T-helper 1 cell treated with Interleukin-12 subunit alpha and Interleukin-12 subunit beta and Interleukin-4 antibody, amounts not matched to agents 30 μg/mL and 1 μg/mL, for 36 hours (primary cell): ENCODE measurements at regions not wholly inside any gene's neighbourhood (a gene's known extent, or its start where the extent isn't known, plus 50 kb on each side); places are given as distances from the start of the nearest gene placed in this dataset.

Experiments
- H3K27ac Mint-ChIP-seq: one replicate; pipeline ENCODE4 v1.8.0; 2021; ENCODE audit warnings: mild to moderate bottlenecking, mixed read lengths
- H3K27me3 Mint-ChIP-seq: one replicate; pipeline ENCODE4 v1.8.0; 2021; ENCODE audit warnings: low read depth, mixed read lengths
- H3K36me3 Mint-ChIP-seq: one replicate; pipeline ENCODE4 v1.8.0; 2021; ENCODE audit warnings: low read depth, mixed read lengths
- H3K4me1 Mint-ChIP-seq: one replicate; pipeline ENCODE4 v1.8.0; 2021; ENCODE audit warnings: low read depth, mixed read lengths
- H3K4me3 Mint-ChIP-seq: one replicate; pipeline ENCODE4 v1.8.0; 2021; ENCODE audit warnings: mild to moderate bottlenecking, moderate library complexity, mixed read lengths
- H3K9me3 Mint-ChIP-seq: one replicate; pipeline ENCODE4 v1.8.0; 2021; ENCODE audit warnings: mixed read lengths

DNA sequence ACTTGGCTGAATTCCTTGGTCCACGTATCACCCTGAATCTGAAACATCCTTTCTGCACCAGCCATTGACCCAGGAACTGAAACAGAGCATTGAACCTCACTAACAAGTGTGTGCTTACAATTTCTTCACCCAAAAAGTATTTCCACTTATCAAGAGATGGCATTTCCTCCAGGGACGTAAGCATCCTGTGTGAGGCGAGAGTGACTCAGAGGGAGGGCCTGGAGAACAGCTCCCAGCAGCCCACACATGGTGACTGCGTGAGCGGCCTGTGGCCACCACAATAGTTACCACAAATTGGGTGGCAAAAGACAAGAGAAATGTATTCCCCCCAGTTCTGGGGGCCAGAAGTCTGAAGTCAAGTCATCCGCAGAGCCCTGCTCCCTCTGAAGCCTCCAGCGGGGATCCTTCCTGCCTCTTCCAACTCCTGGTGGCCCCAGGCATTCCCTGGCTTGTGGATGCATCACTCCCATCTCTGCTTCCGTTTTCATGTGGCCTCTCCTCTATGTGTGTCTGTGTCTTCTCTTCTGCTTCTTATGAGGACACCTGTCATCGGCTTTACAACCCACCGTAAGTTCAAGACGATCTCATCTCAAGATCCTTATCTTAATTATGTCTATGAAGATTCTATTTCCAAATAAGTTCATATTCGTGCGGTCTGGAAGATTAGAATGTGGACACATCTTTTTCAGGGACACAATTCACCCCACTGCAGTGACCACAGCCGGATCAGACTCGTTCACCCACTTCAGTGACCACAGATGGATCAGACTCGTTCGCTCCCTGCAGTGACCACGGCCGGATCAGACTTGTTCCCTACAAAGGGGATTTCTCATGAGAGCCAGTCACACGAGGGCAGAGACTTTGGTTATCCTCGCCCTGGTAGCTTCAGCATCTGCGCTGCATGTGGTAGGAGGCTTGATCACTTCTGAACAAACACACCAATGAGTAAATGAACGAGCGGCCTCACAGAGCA, 122.6 kb upstream of the FOXF1 start:
- Mint-ChIP-seq H3K4me1 (no peaks in the 10 kb centered on the region), H3K27me3 (no peaks in the 10 kb centered on the region), H3K9me3 (no peaks in the 10 kb centered on the region), H3K4me3 (no peak overlapping the region), H3K36me3 (no peaks in the 10 kb centered on the region), H3K27ac (no peak overlapping the region)

DNA sequence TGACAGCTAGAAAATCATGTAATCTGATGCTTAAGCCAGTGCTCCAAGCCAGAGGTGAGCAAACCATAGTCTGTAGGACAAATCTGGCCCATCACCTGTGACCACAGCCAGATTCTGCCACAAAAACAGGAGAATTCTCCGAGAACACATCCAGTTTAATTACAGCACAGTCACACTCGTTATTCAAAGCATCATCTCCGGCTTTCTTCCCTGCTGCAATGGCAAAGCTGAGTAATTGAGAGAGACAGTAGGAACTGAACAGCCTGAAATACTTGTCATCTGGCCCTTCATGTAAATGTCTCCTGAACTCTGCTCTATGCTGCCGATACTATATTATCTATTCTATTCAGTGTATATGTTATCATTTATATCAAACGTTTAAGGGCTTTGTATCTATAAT, 121.4 kb upstream of the FOXF1 start:
- Mint-ChIP-seq H3K4me3 (no peak overlapping the region), H3K9me3 (no peaks in the 10 kb centered on the region), H3K4me1 (no peaks in the 10 kb centered on the region), H3K36me3 (no peaks in the 10 kb centered on the region), H3K27ac (no peak overlapping the region), H3K27me3 (no peaks in the 10 kb centered on the region)

DNA sequence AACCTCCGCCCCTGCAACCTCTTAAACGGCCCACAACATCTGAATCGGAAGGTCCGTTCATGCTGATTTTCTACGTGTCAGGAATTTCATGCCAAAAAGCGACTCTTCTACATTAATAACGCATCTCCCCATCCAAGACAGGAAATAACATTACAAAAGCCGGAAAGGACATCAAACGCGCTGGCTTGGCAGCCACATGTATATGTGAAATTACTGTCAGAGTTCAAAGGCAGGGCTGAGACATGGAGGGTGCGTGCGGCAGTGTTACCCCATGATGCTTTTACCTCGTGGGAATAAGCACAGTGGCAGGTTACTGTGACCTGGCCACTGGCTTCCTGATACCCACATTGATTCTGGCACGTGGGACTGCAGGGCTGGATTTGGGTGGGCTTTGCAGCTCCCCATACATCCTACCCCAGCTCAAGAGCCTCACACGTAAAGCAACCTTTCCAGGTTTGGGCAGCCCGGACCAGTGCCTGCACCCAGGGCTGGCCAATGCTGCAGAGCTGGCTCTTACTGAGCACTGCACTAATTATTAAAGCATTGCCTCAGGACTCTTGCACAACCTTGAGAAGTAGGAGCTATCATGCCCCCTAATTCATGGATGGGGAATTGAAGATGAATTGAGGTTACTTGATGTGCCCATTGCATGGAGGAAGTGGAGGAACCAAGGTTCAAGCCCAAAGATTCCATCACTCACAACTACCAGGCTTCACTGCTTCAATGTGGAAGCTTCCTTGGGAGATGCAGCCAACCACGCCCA, 120.6 kb upstream of the FOXF1 start:
- no peaks in the 10 kb centered on the region for H3K4me1 Mint-ChIP-seq
- no peak overlapping the region for H3K4me3 Mint-ChIP-seq
- no peaks in the 10 kb centered on the region for H3K36me3 Mint-ChIP-seq
- H3K27ac Mint-ChIP-seq = no peak overlapping the region
- no peaks in the 10 kb centered on the region for H3K27me3 Mint-ChIP-seq
- H3K9me3 Mint-ChIP-seq = no peaks in the 10 kb centered on the region

DNA sequence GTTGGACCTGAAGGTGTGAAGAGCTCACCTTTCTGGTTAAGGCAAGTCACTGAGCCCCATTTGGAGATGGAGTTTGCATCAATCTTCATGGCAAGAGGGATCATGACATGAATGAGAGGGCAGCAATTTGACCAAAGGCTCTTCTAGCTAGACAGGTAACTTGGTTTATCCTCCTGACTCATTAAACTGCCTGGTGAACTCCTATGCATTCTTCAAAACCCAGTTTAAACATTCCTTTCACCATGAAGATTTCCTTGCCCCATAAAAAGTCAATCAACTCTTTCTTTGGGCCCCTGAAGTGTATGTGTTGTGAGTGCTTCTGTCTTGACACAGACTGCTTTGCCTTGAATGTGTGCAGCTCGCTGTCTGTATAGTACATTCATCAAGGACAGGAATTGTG, 120.0 kb upstream of the FOXF1 start:
- Mint-ChIP-seq H3K9me3 (no peaks in the 10 kb centered on the region), H3K27me3 (no peaks in the 10 kb centered on the region), H3K4me3 (no peak overlapping the region), H3K27ac (no peak overlapping the region), H3K4me1 (no peaks in the 10 kb centered on the region), H3K36me3 (no peaks in the 10 kb centered on the region)

DNA sequence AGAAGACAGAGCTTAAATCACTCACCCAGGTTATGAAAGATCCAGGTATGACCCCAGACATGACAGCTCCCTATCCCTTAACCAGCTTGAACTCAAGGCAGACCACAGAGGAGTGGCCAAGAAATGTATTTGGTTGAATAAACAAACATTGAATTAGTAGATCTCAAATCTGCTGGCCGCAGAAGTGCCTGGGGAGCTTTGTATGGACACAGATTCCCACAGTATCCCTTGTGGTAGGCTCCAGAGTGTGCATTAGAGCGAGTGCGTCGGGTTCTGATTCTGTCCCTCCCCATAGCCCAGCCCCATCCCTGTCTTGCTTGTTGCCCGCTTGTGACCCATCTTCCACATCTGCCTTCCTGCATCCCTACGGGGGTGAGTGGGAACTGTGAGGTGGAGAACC, 118.8 kb upstream of the FOXF1 start:
- Mint-ChIP-seq H3K36me3 (no peaks in the 10 kb centered on the region), H3K27me3 (peaks cover 3% of the 10 kb centered on the region), H3K9me3 (peaks cover 3% of the 10 kb centered on the region)

DNA sequence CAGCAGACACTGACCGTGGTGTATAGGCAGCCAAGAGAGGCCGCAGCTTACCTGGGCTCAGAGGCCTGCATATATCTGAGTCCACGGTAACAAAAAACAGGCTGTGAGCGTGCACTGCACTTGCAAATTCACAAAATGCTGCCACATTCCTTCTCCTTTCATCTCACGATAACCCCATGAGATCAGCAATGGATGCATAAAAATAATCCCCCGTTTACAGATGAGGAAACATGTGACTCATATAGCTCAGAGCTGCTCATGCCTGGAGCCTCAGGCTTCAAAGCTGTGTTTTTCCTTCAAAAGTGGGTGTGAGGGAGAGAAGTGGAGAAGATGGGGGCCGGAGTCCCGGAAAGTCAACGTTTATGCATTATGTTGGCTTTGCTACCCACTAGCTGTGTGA, 118.3 kb upstream of the FOXF1 start:
- Mint-ChIP-seq H3K9me3 (peaks cover 3% of the 10 kb centered on the region), H3K27me3 (peaks cover 3% of the 10 kb centered on the region), H3K27ac (no peak overlapping the region), H3K4me1 (no peaks in the 10 kb centered on the region), H3K36me3 (no peaks in the 10 kb centered on the region), H3K4me3 (no peak overlapping the region)

More for the DNA sequence above, 118.8 kb upstream of the FOXF1 start:
- Mint-ChIP-seq H3K4me3 (no peak overlapping the region), H3K27ac (no peak overlapping the region), H3K4me1 (no peaks in the 10 kb centered on the region)

DNA sequence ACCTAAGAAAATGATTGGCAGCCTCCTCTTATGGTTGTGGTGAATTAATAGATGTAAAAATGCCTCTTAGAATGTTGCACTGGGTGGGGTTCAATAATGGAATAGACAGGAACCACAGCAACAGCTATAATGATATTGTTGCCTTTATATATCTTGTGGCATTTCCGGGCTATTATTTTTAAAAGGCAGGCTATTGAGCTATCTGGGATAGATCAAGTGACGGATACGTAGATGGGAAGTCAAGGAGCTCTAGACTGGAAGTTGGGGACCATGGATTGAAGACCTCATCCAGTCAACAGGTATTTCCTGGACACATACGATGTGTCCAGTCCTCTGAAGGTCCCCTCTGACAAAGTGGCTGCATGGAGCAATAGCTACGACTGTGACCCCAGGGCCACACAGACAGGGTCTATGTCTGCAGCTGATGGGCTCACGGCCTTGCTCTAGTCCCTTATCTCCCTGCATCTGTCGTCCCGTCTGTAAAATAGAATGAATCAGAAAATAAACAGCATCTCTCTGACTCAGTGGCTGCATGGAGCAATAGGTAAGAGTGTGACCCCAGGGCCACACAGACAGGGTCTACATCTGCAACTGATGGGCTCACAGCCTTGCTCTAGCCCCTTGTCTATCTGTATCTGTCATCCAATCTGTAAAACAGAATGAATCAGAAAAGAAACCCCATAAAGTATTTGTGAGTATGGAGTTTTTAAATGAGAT, 117.7 kb upstream of the FOXF1 start:
- Mint-ChIP-seq H3K4me3 (no peak overlapping the region), H3K27ac (no peak overlapping the region), H3K9me3 (peaks cover 3% of the 10 kb centered on the region), H3K36me3 (no peaks in the 10 kb centered on the region), H3K27me3 (peaks cover 3% of the 10 kb centered on the region), H3K4me1 (no peaks in the 10 kb centered on the region)

DNA sequence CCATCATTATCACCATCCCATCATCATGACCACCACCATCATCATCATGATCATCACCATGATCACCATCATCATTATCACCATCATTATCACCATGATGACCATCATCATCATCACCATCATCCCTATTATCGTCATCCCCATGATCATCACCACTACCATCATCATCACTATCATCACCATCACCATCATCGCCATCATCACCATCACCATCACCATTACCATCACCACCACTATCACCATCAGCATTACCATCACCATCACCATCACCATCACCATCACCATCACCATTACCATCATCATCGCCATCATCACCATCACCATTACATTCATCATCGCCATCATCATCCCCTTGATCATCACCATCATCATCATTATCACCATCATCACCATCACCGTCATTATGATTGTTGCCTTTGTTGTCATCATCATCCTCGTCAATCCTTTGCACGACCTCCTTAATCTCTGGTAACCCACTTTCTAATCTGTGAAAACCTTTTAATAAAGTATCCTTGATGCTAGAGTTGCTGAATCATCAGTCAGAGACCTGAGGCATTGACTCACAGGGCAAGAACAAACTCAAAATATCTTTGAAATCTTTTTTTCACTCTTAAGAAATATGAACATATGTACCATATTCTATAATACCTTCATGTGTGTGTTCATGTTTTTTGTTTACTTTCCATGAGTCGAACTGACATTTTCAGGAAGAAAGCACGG, 116.3 kb upstream of the FOXF1 start:
- Mint-ChIP-seq H3K27me3 (peaks cover 3% of the 10 kb centered on the region), H3K9me3 (peaks cover 3% of the 10 kb centered on the region), H3K4me1 (no peaks in the 10 kb centered on the region), H3K4me3 (no peak overlapping the region), H3K27ac (no peak overlapping the region), H3K36me3 (no peaks in the 10 kb centered on the region)

DNA sequence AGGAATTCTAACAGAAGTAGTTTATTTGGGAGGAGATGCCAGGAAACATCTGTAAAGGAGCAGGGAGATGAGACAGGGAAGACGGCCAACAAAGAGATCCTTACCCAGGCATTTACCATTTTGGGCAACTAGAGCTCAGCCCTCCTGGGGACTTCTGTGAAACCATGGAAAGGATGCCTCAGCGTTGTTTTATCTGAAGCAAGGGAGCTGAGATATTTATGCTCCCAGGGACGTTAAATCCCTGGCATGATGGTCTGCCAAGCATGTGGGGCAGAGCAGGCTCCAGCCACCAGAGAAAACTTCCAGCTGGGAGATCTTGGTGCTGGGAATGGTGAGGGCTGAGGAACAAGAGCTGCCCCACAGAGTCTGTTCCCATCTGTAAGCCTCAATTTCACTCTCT, 114.8 kb upstream of the FOXF1 start:
- Mint-ChIP-seq H3K27me3 (peaks cover 3% of the 10 kb centered on the region), H3K4me1 (no peaks in the 10 kb centered on the region), H3K36me3 (no peaks in the 10 kb centered on the region), H3K27ac (no peak overlapping the region), H3K9me3 (peaks cover 3% of the 10 kb centered on the region), H3K4me3 (no peak overlapping the region)

DNA sequence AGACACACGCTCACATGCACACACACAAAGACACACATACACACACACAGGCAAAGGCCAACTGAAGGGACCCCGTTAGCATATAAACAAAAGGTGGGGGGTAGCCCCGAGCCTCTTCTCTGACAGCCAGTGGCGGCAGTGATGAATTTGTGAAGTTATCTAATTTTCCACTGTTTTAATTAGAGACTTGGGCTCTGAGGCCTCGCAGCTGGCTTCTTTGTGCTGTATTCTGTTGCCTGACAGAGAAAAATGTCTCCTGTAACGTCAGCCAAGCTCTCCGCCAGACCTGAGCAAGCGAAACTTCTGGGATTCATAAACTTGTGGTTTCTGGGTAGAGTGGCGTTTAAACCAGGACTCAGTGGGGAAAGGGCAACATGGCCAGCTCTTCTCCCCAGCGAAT, 113.9 kb upstream of the FOXF1 start:
- no peak overlapping the region for H3K27ac Mint-ChIP-seq
- H3K36me3 Mint-ChIP-seq = no peaks in the 10 kb centered on the region
- H3K27me3 Mint-ChIP-seq = peaks cover 3% of the 10 kb centered on the region
- no peak overlapping the region for H3K4me3 Mint-ChIP-seq
- no peaks in the 10 kb centered on the region for H3K4me1 Mint-ChIP-seq
- H3K9me3 Mint-ChIP-seq = peaks cover 3% of the 10 kb centered on the region

DNA sequence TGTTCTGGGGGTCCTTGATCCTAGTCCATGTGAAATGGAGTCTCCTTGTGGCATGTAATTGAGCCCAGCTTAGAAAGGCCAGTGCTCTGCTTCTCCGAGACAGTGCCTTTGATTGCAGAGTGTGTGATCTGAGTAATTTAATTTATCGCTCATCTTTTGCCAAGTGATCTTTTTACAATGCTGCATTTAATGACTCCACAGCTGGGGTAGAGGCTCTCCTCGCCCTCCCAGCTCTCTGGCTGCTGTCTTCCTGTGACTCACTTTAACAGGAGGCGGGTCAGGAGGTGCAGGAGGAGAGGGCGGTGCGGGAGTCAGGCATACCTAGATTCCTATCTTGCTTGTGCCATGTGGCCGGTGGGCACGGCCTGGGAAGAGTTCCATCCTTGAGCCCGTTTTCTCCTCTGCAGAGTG, 113.4 kb upstream of the FOXF1 start:
- Mint-ChIP-seq H3K9me3 (peaks cover 3% of the 10 kb centered on the region), H3K27ac (no peak overlapping the region), H3K4me1 (no peaks in the 10 kb centered on the region), H3K36me3 (no peaks in the 10 kb centered on the region), H3K27me3 (peaks cover 3% of the 10 kb centered on the region), H3K4me3 (no peak overlapping the region)

DNA sequence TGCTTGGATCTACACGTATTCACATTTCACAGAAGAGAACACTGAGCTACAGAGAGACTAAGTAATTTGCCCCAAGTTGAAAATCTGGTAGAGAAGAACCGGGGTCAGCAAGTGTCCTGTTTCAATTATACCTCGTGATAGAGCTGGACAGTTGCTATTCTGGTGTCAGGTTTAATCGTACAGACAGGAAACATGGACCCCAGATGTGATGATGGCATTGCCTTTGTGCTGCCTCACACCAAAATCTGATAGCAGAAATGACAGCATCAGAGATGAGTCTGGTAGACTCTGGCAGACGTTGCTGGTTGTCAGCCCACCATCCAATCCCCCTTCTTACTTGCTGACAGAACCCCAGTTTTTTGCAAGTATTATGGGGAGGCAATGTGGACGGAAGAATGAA, 112.1 kb upstream of the FOXF1 start:
- no peak overlapping the region for H3K27ac Mint-ChIP-seq
- no peaks in the 10 kb centered on the region for H3K36me3 Mint-ChIP-seq
- H3K4me3 Mint-ChIP-seq = no peak overlapping the region
- H3K4me1 Mint-ChIP-seq = no peaks in the 10 kb centered on the region
- H3K9me3 Mint-ChIP-seq = peaks cover 3% of the 10 kb centered on the region
- H3K27me3 Mint-ChIP-seq = peaks cover 3% of the 10 kb centered on the region

DNA sequence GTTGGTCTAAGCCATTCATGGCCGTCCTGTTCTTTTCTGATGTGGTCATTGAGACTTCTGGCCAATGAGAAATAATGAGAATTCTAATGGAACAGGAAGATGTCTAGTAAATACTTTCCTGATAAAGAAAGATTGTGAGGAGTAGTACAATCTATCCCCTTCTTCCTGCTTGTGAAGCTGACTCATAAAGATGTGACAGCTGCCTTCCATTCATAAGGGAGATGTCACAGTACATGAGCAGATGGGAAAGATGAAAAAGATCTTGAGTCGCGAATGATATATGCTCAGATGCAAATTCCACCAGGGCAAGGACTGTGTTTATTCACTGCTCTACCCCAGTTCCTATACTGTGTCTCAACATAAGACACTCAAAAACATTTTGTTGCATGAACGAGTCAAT, 111.7 kb upstream of the FOXF1 start:
- H3K27ac Mint-ChIP-seq = no peak overlapping the region

DNA sequence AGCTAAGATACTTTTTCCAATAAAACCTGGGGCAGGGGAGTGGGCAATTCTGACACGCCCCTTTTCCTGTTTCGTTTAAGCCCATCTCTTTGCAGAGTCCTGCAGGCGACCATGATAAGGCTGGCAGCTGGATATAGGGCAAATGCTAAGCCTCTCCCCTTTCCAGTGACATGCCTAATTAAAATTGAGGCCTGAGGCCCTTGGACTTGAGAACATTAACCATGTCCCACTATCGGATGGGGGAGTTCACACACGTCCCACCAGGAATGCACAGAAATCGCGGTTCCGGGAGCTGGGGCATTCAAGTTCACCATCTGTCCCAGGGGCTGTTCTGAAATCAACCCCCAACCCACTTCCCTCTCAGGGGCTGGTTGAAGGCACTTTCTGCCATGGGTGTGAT, 109.2 kb upstream of the FOXF1 start:
- Mint-ChIP-seq H3K4me3 (no peak overlapping the region), H3K27ac (no peak overlapping the region), H3K27me3 (peaks cover 1% of the 10 kb centered on the region), H3K4me1 (no peaks in the 10 kb centered on the region), H3K9me3 (peaks cover under 1% of the 10 kb centered on the region), H3K36me3 (no peaks in the 10 kb centered on the region)

More for the DNA sequence above, 111.7 kb upstream of the FOXF1 start:
- Mint-ChIP-seq H3K9me3 (peaks cover 3% of the 10 kb centered on the region), H3K4me1 (no peaks in the 10 kb centered on the region), H3K4me3 (no peak overlapping the region), H3K36me3 (no peaks in the 10 kb centered on the region), H3K27me3 (peaks cover 3% of the 10 kb centered on the region)
